ENCODE measurements at regions not wholly inside any gene's neighbourhood (a gene's known extent, or its start where the extent isn't known, plus 50 kb on each side); places are given as distances from the start of the nearest gene placed in this dataset.

GRCh38 chr2:118738106-118738505, 109.3 kb downstream of the EN1 start:
- no peak for DNase-seq

DNA sequence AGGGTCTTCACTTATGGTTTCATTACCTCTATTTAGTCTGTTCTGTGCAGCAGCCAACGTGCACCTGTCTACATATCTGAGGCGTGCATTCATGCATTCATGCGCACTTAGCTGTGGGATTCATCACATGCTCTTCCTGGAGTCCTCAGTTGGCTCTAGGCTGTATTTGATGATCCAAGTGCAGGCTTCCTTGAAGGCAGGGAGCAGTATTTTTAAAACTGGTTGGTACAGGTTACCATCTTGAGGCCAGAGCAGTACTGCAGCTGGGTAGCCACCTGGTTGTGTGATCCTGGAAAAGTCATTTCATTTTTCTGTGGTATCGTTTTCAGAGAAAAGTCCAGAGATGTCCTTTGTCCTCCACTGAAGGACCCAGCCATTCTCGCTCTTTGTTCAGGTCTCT, 109.8 kb downstream of the EN1 start:
- no peak for DNase-seq

DNA sequence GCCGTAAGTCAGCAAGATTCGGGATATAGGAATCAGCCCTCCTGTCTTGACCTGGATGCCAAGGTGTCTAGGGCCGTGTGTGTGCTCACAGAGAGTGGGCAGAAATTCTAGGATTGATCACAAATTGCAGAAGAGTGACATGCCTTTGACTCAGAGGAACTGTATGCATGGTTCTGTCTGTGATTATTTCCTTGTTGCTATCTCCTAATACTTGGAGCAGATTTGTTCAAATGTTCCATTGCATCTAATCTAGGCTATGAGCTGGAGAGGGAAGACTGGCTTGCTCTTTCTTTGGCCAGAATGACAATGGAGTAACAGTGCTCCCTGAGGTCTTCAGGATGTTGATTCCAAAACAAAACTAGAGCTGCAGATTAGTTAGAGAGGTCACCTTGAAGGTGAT, 115.0 kb downstream of the EN1 start:
- DNase-seq, result no peak

DNA sequence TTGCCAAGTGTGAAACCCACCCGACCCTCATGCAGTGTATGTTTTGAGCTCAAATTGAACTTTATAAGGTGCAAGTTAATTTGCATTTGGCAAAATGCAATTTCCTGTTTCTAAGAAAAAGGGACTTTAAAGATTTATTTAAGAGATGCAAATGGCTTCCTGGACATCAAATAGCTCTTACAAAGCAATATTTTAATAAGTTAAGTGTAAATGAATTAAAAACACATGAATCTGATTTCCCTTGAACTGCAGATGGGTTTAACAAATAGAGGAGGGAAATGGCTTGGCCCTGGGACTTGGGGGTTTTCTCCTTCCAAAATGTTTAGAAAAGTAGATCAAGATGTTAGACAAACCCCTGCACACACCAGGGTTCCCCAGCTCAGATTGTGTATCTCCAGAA, 116.0 kb downstream of the EN1 start:
- DNase-seq, result no peak

DNA sequence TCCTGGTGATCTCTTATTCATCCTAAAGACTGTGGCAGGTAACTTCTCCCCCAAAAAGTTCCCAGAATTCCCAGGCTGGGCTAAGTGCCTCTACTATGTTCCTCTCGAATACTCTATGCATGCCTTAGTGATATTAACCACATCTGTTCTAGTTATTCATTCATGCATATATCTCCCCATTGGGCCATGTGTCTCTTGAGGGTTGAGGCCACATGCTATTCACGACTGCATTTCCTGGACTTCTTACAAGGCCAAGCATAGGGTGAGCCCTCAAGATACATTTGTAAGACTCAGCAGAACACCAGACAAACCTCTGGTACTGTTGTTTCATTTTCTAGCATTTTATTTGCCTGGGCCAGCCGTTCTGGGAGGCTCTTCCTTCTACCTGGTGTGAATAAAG, 117.0 kb downstream of the EN1 start:
- DNase-seq, result no peak

DNA sequence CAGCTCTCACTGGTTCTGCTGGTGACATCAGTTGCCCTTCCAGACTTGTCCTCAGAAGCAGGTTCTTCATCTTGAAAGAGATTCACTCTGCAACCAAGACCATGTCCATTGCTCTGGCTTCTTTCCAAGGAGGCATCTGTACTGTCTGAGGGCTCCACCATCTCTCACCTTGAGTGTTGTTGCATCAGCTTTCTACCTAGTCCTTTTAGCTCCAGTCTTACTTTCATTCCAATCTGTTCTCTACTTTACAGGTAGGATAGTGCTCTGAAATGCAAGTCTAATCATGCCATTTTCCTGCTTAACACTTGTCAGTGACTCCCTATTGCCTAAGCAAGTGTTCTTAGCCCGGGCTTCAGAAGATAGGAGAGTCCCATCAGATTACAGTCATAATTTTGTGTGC, 117.7 kb downstream of the EN1 start:
- no peak for DNase-seq

DNA sequence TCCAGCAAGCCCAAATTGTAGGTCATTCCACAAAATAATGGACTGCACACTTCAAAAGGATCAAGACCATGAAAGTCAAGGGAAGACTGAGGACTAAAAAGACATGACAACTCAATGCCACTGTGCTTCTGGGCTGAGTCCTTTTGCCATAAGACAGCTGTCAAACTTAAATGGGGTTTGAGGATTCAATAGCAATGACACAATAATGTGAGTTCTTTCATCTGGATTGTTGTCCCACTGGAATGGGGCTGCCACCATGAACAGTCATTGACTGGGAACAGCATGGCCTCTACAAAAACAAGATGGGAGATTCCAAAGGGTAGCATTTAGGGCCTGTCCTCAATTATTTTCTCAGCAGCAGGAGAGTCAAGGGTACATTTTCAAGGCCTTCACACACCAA, 118.5 kb downstream of the EN1 start:
- DNase-seq, result no peak

- DNase-seq, result no peak
These were observed 120.6 kb downstream of the EN1 start for GRCh38 chr2:118726821-118727220.

GRCh38 chr2:118723394-118723793, 124.1 kb downstream of the EN1 start:
- DNase-seq, result no peak

DNA sequence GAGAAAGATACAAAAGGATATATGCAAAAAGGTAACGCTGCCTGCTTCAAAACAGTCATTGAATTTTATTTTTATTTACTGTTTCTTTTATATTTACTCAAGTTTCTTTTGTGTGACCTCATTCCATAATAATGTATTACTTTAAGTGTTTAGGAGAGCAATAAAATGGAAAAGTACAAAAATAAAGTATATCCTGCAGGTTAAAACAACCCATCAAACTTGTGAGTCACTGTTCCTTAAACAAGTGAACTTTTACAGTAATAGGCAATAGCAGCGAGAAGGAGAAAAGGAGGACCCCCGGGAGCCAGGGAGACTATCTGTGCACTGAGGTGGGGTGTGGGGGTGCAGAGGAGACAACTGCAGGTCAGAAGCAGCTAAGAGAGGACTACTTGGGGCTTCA, 124.5 kb downstream of the EN1 start:
- no peak for DNase-seq

DNA sequence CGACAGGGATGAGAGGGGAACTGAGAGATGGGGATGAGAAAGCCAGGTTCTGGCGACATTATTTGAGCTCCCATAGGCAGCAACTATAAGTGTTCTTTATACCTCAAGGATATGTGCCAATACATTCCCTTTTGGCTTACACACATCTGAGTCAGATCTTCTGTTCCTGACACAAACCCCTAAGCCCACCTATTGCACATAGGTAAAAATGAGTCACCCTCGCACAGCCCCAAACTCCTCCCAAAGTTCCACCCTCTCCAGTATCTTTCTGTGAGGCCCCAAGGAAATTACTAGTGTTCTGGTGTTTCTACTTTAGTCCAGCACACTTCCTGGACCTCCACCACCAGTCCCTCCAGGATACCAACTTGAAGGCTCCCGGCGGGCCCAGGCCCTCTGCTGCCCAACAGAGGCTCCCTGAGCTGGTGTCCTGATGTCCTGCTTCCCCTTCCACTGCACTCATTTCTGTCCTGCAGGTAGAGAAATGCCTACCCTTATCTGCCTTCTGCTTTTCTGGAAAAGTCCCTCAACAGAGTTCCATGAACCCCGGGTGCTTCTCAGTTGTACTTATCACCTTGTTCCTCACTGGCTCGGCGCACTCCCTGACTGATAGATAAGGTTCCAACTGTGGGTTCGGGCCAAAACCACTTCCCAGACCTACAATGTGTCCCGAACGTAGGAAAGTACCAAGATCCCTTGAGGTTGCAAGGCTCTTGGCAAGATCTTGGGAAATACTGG, 125.5 kb downstream of the EN1 start:
- DNase-seq, result no peak

DNA sequence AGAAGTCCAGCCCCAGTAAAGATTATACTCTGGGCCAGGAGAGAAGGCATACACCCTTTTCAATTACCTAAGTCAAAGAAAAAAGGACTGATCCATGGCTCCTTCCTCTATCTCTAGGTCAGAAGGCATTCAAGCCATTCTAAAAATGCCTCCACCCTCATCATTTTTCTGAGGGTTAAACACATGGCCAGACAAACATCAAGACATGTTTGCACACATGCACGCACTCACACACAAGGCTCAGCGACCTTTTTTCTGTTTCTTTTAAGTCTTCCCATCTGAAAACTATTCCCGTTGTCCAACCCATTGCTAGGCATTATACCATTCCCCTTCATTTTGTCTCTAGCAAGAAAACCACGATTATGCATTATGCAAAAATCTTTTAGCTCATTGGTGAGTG, 126.6 kb downstream of the EN1 start:
- no peak for DNase-seq

DNA sequence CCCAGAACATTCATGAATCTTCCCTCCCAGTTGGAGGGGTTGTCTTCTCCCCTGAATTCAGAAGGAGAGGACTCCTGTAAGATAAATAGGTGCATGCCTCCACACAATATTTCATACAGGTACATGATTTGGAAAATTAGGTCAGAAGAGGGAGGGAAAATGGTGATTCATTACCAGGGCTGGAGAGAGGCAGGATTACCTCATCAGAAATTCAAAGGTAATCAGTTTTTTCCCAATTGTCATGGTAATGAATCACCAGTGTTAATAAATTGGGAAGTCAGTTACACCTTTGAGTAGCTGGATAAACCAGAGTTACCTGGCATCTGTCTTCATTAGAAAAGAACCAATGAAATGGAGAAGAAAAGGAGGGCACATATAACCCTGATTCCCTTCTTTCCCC, 128.5 kb downstream of the EN1 start:
- DNase-seq, result no peak

GRCh38 chr2:118716102-118716501, 131.3 kb downstream of the EN1 start:
- no peak for DNase-seq

DNA sequence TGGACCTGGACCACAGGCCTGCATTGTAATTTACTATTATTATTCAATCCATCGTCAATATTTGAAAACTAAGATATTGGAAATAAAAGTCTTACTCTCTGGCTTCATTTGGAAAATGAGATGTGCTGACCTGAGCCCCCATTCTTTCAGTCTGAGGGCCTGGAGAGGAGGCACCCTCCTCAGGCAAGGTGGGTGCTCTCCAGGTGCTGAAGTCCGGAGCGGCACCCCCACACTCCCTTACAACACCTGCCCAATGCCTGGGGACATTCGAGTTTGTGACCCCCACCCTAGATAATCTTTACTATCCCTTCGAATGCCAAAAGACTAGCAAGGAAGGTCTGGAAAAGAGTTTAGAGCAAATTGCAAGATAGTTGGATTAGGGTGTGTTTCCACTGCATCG, 133.3 kb downstream of the EN1 start:
- DNase-seq, result no peak

- no peak for DNase-seq
These were observed 135.8 kb downstream of the EN1 start for GRCh38 chr2:118711603-118712002.

DNA sequence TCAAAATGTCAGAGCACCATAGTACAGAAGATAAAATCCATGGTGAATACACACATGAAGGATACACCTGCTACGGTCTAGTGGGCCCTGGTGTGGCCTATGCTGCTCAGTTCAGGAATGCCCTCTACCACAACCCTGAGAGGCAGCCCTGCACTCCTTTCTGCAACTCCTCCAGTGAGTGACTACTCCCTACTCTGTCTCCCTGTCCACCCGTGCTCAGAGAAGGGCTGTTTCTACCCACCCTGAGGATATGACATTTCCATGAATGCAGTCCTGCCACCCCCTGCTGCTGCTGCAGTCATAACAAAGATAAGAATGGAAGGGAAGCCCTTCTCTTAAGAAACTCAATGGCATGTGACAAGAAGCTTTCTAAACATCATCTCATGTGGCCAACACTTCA, 137.0 kb downstream of the EN1 start:
- no peak for DNase-seq

- no peak for DNase-seq
These were observed 137.7 kb downstream of the EN1 start for GRCh38 chr2:118709786-118710185.

DNA sequence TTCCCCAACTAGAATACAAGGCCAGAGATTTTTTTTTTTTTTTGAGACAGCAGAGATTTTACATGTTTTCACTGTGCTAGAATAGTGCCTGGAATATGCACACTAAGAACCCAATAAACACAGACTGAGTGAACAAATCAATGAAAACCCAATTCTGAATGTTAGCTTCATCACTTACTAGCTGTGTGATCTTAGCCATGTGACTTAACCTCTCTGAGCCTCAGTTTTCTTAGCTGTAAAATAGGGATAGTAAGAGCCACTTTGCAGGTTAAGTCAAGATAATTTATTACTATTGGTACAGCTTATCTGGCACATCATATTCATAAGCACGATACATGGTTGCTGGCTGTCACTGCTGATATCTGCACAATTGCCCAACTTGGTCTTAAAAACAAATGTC, 140.6 kb downstream of the EN1 start:
- no peak for DNase-seq

GRCh38 chr2:118706371-118706770, 141.1 kb downstream of the EN1 start:
- DNase-seq, result no peak

- no peak for DNase-seq
These were observed 142.4 kb downstream of the EN1 start for GRCh38 chr2:118705032-118705431.

DNA sequence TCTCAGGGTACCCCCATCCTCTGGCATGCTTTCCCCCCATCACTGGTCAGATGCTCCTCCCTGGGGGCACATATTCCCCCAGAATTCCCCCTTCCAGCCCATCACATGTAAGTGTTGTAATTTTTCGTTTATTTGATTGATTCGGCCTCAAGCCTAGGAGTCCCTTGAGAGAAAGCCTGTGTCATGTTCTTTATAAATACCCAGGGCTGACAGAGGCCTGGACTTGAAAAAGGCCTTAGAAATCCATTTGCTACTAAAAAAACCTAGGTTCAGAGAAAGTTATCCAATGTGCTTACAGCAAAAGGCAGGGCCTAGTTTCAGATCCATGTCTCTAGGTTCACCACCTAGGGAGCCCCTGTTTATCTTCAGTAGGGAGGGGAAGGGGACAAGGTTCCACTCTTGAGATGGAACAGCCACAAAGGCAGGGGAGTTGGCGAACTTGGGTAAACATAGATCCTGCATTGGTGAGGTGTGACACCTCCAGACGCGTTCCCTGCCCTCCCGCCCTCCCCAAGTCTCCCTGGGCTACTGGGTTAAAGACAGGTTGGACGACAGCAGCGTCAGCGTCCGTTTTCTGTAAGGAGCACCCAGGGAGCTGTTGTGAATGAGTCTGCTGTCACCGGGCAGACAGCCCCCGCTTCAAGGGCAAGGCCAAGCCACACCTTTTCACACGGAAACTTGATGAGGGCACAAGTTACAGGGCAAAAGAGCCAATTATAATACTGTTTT, 147.8 kb downstream of the EN1 start:
- no peak for DNase-seq

DNA sequence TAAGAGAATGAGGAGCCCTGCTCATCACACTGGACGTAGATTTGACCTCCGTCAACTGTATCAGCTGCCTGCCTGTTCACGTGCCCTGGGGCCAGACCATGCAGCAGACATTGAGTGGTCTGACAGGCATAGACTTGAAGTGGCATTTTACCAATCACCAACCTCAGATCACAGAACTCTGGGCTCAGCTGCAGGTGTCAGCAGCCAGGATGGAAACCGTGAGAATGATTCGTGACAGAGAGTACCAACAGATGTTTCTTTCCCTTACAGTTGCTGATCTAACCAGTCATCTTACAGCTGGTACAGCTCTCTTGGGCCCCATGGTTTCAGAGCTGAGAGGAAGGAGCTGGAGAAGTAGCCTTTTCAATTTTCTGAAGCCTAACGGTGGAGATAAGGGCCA, 148.9 kb downstream of the EN1 start:
- no peak for DNase-seq

DNA sequence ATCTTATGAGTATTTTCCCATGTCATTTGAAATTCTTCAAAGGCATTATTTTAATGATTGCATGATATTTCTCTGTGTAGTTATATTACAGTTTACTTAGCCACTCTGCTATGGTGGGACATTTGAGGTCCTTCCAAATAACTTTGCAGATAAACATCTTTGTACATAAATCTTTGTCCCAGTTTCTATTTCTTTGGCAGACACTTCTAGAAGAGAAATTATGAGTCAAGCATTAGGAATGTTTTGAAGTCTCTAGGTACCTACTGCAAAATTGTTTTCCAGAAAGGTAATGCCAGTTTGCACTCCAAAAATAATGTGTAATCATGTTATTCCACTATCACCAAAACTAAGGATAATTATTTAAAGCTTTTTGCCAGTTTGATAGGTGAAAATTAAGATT, 149.7 kb downstream of the EN1 start:
- DNase-seq, result no peak
